ENCODE measurements at regions not wholly inside any gene's neighbourhood (a gene's known extent, or its start where the extent isn't known, plus 50 kb on each side); places are given as distances from the start of the nearest gene placed in this dataset.
"Not testable (repeated sequence)": the region's sequence is repeated elsewhere in the genome, so short reads cannot be mapped to it uniquely, and the experiment has no call there.

GRCh38 chr15:39031596-39031995 is 467.0 kb upstream of the RASGRP1 start:
- no peaks in the 10 kb centered on the region for H3K36me3 ChIP-seq (ENCODE audit: insufficient read depth, low read length)
- H3K27me3 ChIP-seq (ENCODE audit: insufficient read depth, low read depth, low read length): no peaks in the 10 kb centered on the region
- H3K9me2 ChIP-seq (ENCODE audit: insufficient read depth, low read length): no peaks in the 10 kb centered on the region
- no peaks in the 10 kb centered on the region for H3K79me2 ChIP-seq (replicated peaks; ENCODE audit: insufficient read depth, low read length)
- H2AFZ ChIP-seq (ENCODE audit: low read depth, low read length): no peak overlapping the region
- H3K4me3 ChIP-seq (ENCODE audit: low read length): no peak overlapping the region
- no peak for TF ChIP-seq REST (IDR thresholded peaks at IDR 0.05; ENCODE audit: borderline replicate concordance)
- no peak overlapping the region for H3K27ac ChIP-seq (ENCODE audit: low read length)
- H3K9me3 ChIP-seq (ENCODE audit: low read length): no peaks in the 10 kb centered on the region
- no peak overlapping the region for H3K4me2 ChIP-seq (ENCODE audit: low read length)
- no peaks in the 10 kb centered on the region for H4K20me1 ChIP-seq (ENCODE audit: insufficient read depth)
- H3K9ac ChIP-seq (ENCODE audit: low read length): no peak overlapping the region
- no peaks in the 10 kb centered on the region for H3F3A ChIP-seq (ENCODE audit: insufficient read depth, low read length, poor library complexity, severe bottlenecking)

- no peaks in the 10 kb centered on the region for H3F3A ChIP-seq (ENCODE audit: insufficient read depth, low read length, poor library complexity, severe bottlenecking)
- no peaks in the 10 kb centered on the region for H4K20me1 ChIP-seq (ENCODE audit: insufficient read depth)
- no peak overlapping the region for H2AFZ ChIP-seq (ENCODE audit: low read depth, low read length)
- TF ChIP-seq POLR2AphosphoS5 (IDR thresholded peaks at IDR 0.05): no peak
- TF ChIP-seq REST (IDR thresholded peaks at IDR 0.05; ENCODE audit: borderline replicate concordance): no peak
- no peak for TF ChIP-seq EP300 (conservative IDR thresholded peaks at IDR 0.05; ENCODE audit: poor library complexity, severe bottlenecking)
- TF ChIP-seq EZH2 (IDR thresholded peaks at IDR 0.05; ENCODE audit: borderline replicate concordance, insufficient read depth, low read length, poor library complexity, severe bottlenecking): no peak
- TF ChIP-seq CTCF (IDR thresholded peaks at IDR 0.05; ENCODE audit: poor library complexity, severe bottlenecking): no peak
- TF ChIP-seq SMC3 (conservative IDR thresholded peaks at IDR 0.05; ENCODE audit: poor library complexity): no peak
- TF ChIP-seq MXI1 (conservative IDR thresholded peaks at IDR 0.05; ENCODE audit: poor library complexity, severe bottlenecking): no peak
- no peak for TF ChIP-seq TAF1 (IDR thresholded peaks at IDR 0.05; ENCODE audit: low read depth)
- no peak for TF ChIP-seq RAD21 (conservative IDR thresholded peaks at IDR 0.05)
- H3K4me2 ChIP-seq (ENCODE audit: low read length): no peak overlapping the region
- no peaks in the 10 kb centered on the region for H3K9me2 ChIP-seq (ENCODE audit: insufficient read depth, low read length)
- no peak overlapping the region for H3K27ac ChIP-seq (ENCODE audit: low read length)
- H3K4me3 ChIP-seq (ENCODE audit: low read length): no peak overlapping the region
- H3K9ac ChIP-seq (ENCODE audit: low read length): no peak overlapping the region
- no peaks in the 10 kb centered on the region for H3K9me3 ChIP-seq (ENCODE audit: low read length)
- no peaks in the 10 kb centered on the region for H3K79me2 ChIP-seq (replicated peaks; ENCODE audit: insufficient read depth, low read length)
- no peaks in the 10 kb centered on the region for H3K27me3 ChIP-seq (ENCODE audit: insufficient read depth, low read depth, low read length)
- H3K36me3 ChIP-seq (ENCODE audit: insufficient read depth, low read length): no peaks in the 10 kb centered on the region
Measured at GRCh38 chr15:39034816-39035215, 470.2 kb upstream of the RASGRP1 start.

GRCh38 chr15:39037611-39038010 is 473.0 kb upstream of the RASGRP1 start:
- H3K9me3 ChIP-seq (ENCODE audit: low read length); H2AFZ ChIP-seq (ENCODE audit: low read depth, low read length); H3K9me2 ChIP-seq (ENCODE audit: insufficient read depth, low read length); H3K4me3 ChIP-seq (ENCODE audit: low read length); H3K9ac ChIP-seq (ENCODE audit: low read length); H3K27ac ChIP-seq (ENCODE audit: low read length); H4K20me1 ChIP-seq (ENCODE audit: insufficient read depth); H3K36me3 ChIP-seq (ENCODE audit: insufficient read depth, low read length); H3F3A ChIP-seq (ENCODE audit: insufficient read depth, low read length, poor library complexity, severe bottlenecking); H3K27me3 ChIP-seq (ENCODE audit: insufficient read depth, low read depth, low read length); H3K4me2 ChIP-seq (ENCODE audit: low read length); H3K79me2 ChIP-seq (replicated peaks; ENCODE audit: insufficient read depth, low read length): not testable (repeated sequence)
